ENCODE measurements at regions not wholly inside any gene's neighbourhood (a gene's known extent, or its start where the extent isn't known, plus 50 kb on each side); places are given as distances from the start of the nearest gene placed in this dataset.

DNA sequence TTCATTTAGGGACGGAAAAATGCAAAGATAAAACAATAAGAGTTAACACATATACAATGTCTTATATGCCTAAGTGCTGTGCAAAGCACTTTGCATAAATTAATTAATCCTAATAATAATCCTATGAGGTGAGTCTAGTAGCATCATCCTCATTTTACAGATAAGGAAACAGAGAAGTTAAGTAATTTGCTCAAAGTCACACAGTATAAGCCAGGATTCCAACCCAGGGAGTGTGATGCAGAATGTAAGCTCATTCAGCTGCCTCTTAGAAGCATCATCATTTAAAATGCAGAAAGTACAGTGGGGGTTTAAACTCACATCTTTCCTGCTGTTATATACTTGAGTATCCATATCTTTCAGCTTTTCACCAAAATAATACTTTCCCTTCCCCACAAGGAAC, 203.7 kb downstream of the LARP7 start:
- no peak for DNase-seq (ENCODE audit: low spot score)
- TF ChIP-seq, protein P1, sequence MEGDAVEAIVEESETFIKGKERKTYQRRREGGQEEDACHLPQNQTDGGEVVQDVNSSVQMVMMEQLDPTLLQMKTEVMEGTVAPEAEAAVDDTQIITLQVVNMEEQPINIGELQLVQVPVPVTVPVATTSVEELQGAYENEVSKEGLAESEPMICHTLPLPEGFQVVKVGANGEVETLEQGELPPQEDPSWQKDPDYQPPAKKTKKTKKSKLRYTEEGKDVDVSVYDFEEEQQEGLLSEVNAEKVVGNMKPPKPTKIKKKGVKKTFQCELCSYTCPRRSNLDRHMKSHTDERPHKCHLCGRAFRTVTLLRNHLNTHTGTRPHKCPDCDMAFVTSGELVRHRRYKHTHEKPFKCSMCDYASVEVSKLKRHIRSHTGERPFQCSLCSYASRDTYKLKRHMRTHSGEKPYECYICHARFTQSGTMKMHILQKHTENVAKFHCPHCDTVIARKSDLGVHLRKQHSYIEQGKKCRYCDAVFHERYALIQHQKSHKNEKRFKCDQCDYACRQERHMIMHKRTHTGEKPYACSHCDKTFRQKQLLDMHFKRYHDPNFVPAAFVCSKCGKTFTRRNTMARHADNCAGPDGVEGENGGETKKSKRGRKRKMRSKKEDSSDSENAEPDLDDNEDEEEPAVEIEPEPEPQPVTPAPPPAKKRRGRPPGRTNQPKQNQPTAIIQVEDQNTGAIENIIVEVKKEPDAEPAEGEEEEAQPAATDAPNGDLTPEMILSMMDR (IDR thresholded peaks at IDR 0.05) = no peak
- Mint-ChIP-seq H3K4me3 (ENCODE audit: unreplicated experiment) (no peak overlapping the region), H3K27ac (ENCODE audit: unreplicated experiment) (peak overlapping the region; percentile 30), H3K36me3 (ENCODE audit: low read depth) (peaks cover 3% of the 10 kb centered on the region), H3K9me3 (ENCODE audit: low read depth) (peaks cover 5% of the 10 kb centered on the region), H3K4me1 (ENCODE audit: low read depth) (peaks cover 23% of the 10 kb centered on the region), H3K27me3 (ENCODE audit: low read depth) (no peaks in the 10 kb centered on the region)

DNA sequence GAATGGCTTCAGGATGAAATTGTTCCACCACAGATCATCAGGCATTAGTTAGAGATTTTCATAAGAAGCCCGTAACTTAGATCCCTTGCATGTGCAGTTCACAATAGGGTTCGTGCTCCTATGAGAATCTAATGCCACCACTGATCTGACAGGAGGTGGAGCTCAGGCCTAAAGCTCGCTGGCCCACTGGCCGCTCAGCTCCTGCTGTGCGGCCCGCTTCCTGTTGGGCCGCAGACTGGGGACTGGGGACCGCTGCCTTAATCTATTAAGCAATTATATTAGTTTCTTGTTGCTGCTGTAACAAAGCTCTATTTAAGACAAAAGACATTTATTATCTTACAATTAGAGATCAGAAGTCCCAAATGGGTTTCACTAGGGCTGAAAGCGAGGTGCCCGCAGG, 205.6 kb downstream of the LARP7 start:
- DNase-seq (ENCODE audit: low spot score) = no peak
- no peak overlapping the region for H3K4me3 Mint-ChIP-seq (ENCODE audit: unreplicated experiment)
- no peaks in the 10 kb centered on the region for H3K36me3 Mint-ChIP-seq (ENCODE audit: low read depth)
- H3K27me3 Mint-ChIP-seq (ENCODE audit: low read depth) = no peaks in the 10 kb centered on the region
- H3K9me3 Mint-ChIP-seq (ENCODE audit: low read depth) = no peaks in the 10 kb centered on the region
- TF ChIP-seq, protein P1 (IDR thresholded peaks at IDR 0.05) = no peak
- no peak overlapping the region for H3K27ac Mint-ChIP-seq (ENCODE audit: unreplicated experiment)
- H3K4me1 Mint-ChIP-seq (ENCODE audit: low read depth) = peaks cover 23% of the 10 kb centered on the region

DNA sequence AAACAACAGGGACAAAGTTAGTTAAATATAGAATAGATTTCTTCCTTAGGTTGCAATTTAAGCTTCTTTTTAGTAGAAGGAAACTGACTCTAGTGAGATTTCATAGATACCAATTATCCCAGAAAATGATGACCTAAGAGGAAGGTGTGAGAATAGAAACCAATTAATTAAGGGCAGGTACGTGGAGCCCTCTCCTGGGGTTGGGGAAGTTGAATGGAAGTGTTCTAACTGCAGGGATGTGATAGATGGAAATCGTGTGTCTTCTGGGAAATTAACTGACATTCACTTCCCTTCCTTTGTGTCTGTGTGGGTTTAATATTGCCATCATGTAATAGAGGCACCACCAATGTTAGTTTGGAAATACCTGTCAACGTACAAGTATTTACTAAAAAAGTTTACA, 204.1 kb upstream of the ANK2 start:
- Mint-ChIP-seq H3K9me3 (ENCODE audit: low read depth) (no peaks in the 10 kb centered on the region), H3K4me3 (ENCODE audit: unreplicated experiment) (no peak overlapping the region), H3K4me1 (ENCODE audit: low read depth) (peaks cover 10% of the 10 kb centered on the region), H3K36me3 (ENCODE audit: low read depth) (no peaks in the 10 kb centered on the region), H3K27me3 (ENCODE audit: low read depth) (no peaks in the 10 kb centered on the region), H3K27ac (ENCODE audit: unreplicated experiment) (no peak overlapping the region)
- TF ChIP-seq, protein P1 (IDR thresholded peaks at IDR 0.05) = no peak
- DNase-seq (ENCODE audit: low spot score) = no peak

DNA sequence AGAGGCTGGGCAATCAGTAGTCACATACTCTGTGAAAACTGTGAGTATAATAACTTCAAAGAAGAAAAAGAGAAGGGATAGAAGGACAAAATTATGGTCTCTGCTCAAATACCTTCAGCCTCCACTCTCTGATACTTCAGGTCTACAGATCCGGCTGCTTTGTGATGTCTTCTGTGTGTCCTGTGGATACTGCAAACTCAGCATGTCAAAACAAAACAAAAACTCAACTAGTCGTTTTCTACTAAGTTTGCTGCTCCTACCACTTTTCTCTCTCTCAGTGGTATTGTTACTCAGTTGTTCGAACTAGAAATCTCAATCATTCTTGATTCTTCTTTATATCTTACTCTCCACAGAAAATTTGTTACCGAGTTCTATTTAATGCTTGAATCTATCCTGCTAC, 202.4 kb upstream of the ANK2 start:
- H3K27ac Mint-ChIP-seq (ENCODE audit: unreplicated experiment) = no peak overlapping the region
- H3K4me1 Mint-ChIP-seq (ENCODE audit: low read depth) = no peaks in the 10 kb centered on the region
- peaks cover 2% of the 10 kb centered on the region for H3K36me3 Mint-ChIP-seq (ENCODE audit: low read depth)
- H3K27me3 Mint-ChIP-seq (ENCODE audit: low read depth) = no peaks in the 10 kb centered on the region
- TF ChIP-seq, protein P1 (IDR thresholded peaks at IDR 0.05) = no peak
- no peak for DNase-seq (ENCODE audit: low spot score)
- H3K4me3 Mint-ChIP-seq (ENCODE audit: unreplicated experiment) = no peak overlapping the region
- no peaks in the 10 kb centered on the region for H3K9me3 Mint-ChIP-seq (ENCODE audit: low read depth)

DNA sequence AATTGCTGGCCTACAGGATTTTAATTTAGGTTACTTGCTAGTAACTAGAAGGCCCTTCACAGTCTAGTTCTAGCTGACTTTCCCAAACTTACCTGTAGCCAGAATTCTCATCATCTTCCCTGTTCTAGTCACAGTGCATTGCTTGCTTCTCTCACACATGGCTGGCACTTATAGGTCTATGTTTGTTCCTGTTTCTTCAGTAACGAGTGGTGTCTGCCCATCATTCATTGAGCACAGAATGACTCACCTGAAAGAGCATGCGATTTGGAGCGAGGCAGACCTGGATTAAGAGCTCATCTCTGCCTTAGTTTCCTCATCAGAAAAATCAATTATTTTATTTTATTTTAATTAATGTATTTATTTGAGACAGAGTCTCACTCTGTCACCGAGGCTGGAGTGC, 201.7 kb upstream of the ANK2 start:
- Mint-ChIP-seq H3K27ac (ENCODE audit: unreplicated experiment) (no peak overlapping the region), H3K4me3 (ENCODE audit: unreplicated experiment) (no peak overlapping the region)
- no peak for DNase-seq (ENCODE audit: low spot score)

More for the DNA sequence above, 201.7 kb upstream of the ANK2 start:
- no peaks in the 10 kb centered on the region for H3K9me3 Mint-ChIP-seq (ENCODE audit: low read depth)
- no peaks in the 10 kb centered on the region for H3K4me1 Mint-ChIP-seq (ENCODE audit: low read depth)
- H3K27me3 Mint-ChIP-seq (ENCODE audit: low read depth) = no peaks in the 10 kb centered on the region
- TF ChIP-seq, protein P1 (IDR thresholded peaks at IDR 0.05) = no peak
- H3K36me3 Mint-ChIP-seq (ENCODE audit: low read depth) = peaks cover 2% of the 10 kb centered on the region

Data from chondrocyte (in vitro differentiated cells).